HEK293T (cell line): ENCODE measurements at regions not wholly inside any gene's neighbourhood (a gene's known extent, or its start where the extent isn't known, plus 50 kb on each side); places are given as distances from the start of the nearest gene placed in this dataset.

Experiments
- BHLHE40 ChIP-seq: fragments of 450-650 bp; IDR thresholded peaks from 2 replicates; pipeline ENCODE4 v1.6.1; 2016; ENCODE audit warnings: mild to moderate bottlenecking, moderate library complexity, borderline replicate concordance
- ELF4 ChIP-seq: fragments of 450-650 bp; IDR thresholded peaks from 2 replicates; pipeline ENCODE4 v1.6.1; 2017; ENCODE audit warnings: antibody characterized with exemption
- FOXA1 ChIP-seq: fragments of 450-650 bp; IDR thresholded peaks from 2 replicates; pipeline ENCODE4 v1.6.1; 2016; ENCODE audit warnings: mild to moderate bottlenecking
- FOXK2 ChIP-seq: fragments of 450-650 bp; IDR thresholded peaks from 2 replicates; pipeline ENCODE4 v1.6.1; 2016; ENCODE audit warnings: mild to moderate bottlenecking
- FOXM1 ChIP-seq: fragments of 450-650 bp; IDR thresholded peaks from 2 replicates; pipeline ENCODE4 v1.6.1; 2017; ENCODE audit warnings: mild to moderate bottlenecking, borderline replicate concordance
- L3MBTL2 ChIP-seq: fragments of 450-650 bp; conservative IDR thresholded peaks from 2 replicates; pipeline ENCODE4 v1.6.1; 2016; ENCODE audit warnings: mild to moderate bottlenecking
- LEF1 ChIP-seq: fragments of 450-650 bp; IDR thresholded peaks from 2 replicates; pipeline ENCODE4 v1.6.1; 2017; ENCODE audit warnings: mild to moderate bottlenecking, borderline replicate concordance
- SP1 ChIP-seq: fragments of 450-650 bp; IDR thresholded peaks from 2 replicates; pipeline ENCODE4 v1.6.1; 2017
- SUZ12 ChIP-seq: fragments of 450-650 bp; IDR thresholded peaks from 2 replicates; pipeline ENCODE4 v1.6.1; 2016; ENCODE audit warnings: mild to moderate bottlenecking
- TARDBP ChIP-seq: fragments of 450-650 bp; IDR thresholded peaks from 2 replicates; pipeline ENCODE4 v1.6.1; 2016
- ZNF384 ChIP-seq: fragments of 450-650 bp; IDR thresholded peaks from 2 replicates; pipeline ENCODE4 v1.6.1; 2016
- TF ChIP-seq, protein P1 (sequence below): fragments of 450-650 bp; IDR thresholded peaks from 2 replicates; pipeline ENCODE4 v1.6.1; 2016

DNA sequence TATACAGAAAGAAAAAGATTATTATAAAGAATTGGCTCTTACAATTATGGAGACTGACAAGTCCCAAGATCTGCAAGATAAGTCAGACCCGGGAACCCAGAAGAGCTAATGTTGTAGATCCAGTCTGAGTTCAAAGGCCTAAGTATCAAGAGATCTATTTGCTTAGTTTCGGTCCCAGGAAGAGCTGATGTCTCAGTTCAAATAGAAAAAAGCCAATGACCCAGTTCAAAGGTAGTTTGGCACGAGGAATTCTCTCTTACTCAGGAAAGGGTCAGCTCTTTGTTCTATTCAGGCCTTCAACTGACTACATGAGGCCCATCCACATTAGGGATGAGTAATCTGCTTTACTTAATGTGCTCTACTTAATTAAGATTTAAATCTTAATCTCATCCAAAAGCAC lies 128.3 kb upstream of the PLCXD3 start:
- TF ChIP-seq, protein P1, sequence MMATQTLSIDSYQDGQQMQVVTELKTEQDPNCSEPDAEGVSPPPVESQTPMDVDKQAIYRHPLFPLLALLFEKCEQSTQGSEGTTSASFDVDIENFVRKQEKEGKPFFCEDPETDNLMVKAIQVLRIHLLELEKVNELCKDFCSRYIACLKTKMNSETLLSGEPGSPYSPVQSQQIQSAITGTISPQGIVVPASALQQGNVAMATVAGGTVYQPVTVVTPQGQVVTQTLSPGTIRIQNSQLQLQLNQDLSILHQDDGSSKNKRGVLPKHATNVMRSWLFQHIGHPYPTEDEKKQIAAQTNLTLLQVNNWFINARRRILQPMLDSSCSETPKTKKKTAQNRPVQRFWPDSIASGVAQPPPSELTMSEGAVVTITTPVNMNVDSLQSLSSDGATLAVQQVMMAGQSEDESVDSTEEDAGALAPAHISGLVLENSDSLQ: no peak
- TF ChIP-seq FOXM1 (no peak), FOXA1 (no peak), L3MBTL2 (no peak), FOXK2 (no peak), TARDBP (no peak), SP1 (no peak), ZNF384 (no peak), ELF4 (no peak), LEF1 (no peak), SUZ12 (no peak), BHLHE40 (no peak)
